Effector CD8-positive, alpha-beta T cell (primary cell): ENCODE measurements at regions not wholly inside any gene's neighbourhood (a gene's known extent, or its start where the extent isn't known, plus 50 kb on each side); places are given as distances from the start of the nearest gene placed in this dataset.

ENCODE experiments used
- DNase-seq: peaks from one replicate; lab custom pipeline; 2025; lab: John Stamatoyannopoulos, UW

- DNase-seq: no peak
Observed at GRCh38 chr16:86319585-86320236, 190.6 kb upstream of the FOXF1 start.

GRCh38 chr16:86320237-86320595, 190.1 kb upstream of the FOXF1 start:
- no peak for DNase-seq

- DNase-seq: no peak
Observed at GRCh38 chr16:86321491-86321890, 188.8 kb upstream of the FOXF1 start.

- no peak for DNase-seq
Observed at GRCh38 chr16:86322283-86322682, 188.0 kb upstream of the FOXF1 start.

GRCh38 chr16:86322806-86323205, 187.5 kb upstream of the FOXF1 start:
- no peak for DNase-seq

- no peak for DNase-seq
Observed at GRCh38 chr16:86324320-86324719, 186.0 kb upstream of the FOXF1 start.

GRCh38 chr16:86325360-86325759, 185.0 kb upstream of the FOXF1 start:
- DNase-seq: no peak

GRCh38 chr16:86325895-86326294, 184.4 kb upstream of the FOXF1 start:
- no peak for DNase-seq

GRCh38 chr16:86327321-86327720, 183.0 kb upstream of the FOXF1 start:
- DNase-seq: no peak

GRCh38 chr16:86330906-86331305, 179.4 kb upstream of the FOXF1 start:
- DNase-seq: no peak

- DNase-seq: no peak
Observed at GRCh38 chr16:86334079-86334635, 176.2 kb upstream of the FOXF1 start.

- no peak for DNase-seq
Observed at GRCh38 chr16:86335266-86336172, 174.8 kb upstream of the FOXF1 start.

- DNase-seq: no peak
Observed at GRCh38 chr16:86337138-86337537, 173.2 kb upstream of the FOXF1 start.

GRCh38 chr16:86337581-86338402, 172.5 kb upstream of the FOXF1 start:
- DNase-seq: no peak

- DNase-seq: no peak
Observed at GRCh38 chr16:86338403-86339115, 171.8 kb upstream of the FOXF1 start.

- DNase-seq: no peak
Observed at GRCh38 chr16:86342161-86342834, 168.0 kb upstream of the FOXF1 start.

GRCh38 chr16:86343027-86343795, 167.1 kb upstream of the FOXF1 start:
- no peak for DNase-seq

GRCh38 chr16:86343796-86344585, 166.3 kb upstream of the FOXF1 start:
- DNase-seq: no peak

GRCh38 chr16:86344586-86344871, 165.8 kb upstream of the FOXF1 start:
- no peak for DNase-seq

- DNase-seq: no peak
Observed at GRCh38 chr16:86344881-86345280, 165.4 kb upstream of the FOXF1 start.
